CD14-positive monocyte (primary cell): ENCODE measurements at regions not wholly inside any gene's neighbourhood (a gene's known extent, or its start where the extent isn't known, plus 50 kb on each side); places are given as distances from the start of the nearest gene placed in this dataset.

Experiments
- DNase-seq, 3 donors: peaks; one replicate each; pipeline ENCODE4 v3.0.0-alpha.2; 2011 to 2022
- H2AFZ ChIP-seq: 2 replicates; pipeline ENCODE4 v1.6.0; 2012; ENCODE audit warnings: mild to moderate bottlenecking, low read depth, low read length, inconsistent platforms; ENCODE audit not compliant: insufficient read depth, poor library complexity, severe bottlenecking
- H3K27ac ChIP-seq, 2 donors: 1 replicate in 1 of 2; 2 replicates in 1 of 2; pipeline ENCODE4 v1.5.1; 2012 to 2013; ENCODE audit warnings: low read length in 2 of 2, control low read depth in 1 of 2, inconsistent platforms in 1 of 2, low read depth in 1 of 2, mild to moderate bottlenecking in 1 of 2
- H3K27me3 ChIP-seq, 2 donors: one replicate each; pipeline versions ENCODE4 v1.6.0 to v1.6.1; 2011 to 2013; ENCODE audit warnings: low read length in 2 of 2; ENCODE audit not compliant: control insufficient read depth in 2 of 2, insufficient read depth in 2 of 2
- H3K36me3 ChIP-seq, 2 donors: replicated peaks in 1 of 2; 1 replicate in 1 of 2; 2 replicates in 1 of 2; pipeline versions ENCODE4 v1.5.1 to v1.6.1; 2012 to 2013; ENCODE audit warnings: low read length in 2 of 2, control low read depth in 1 of 2, inconsistent platforms in 1 of 2, mild to moderate bottlenecking in 1 of 2; ENCODE audit not compliant: insufficient read depth in 2 of 2, control insufficient read depth in 1 of 2
- H3K4me1 ChIP-seq, 2 donors: 1 replicate in 1 of 2; 2 replicates in 1 of 2; pipeline versions ENCODE4 v1.5.1 to v1.6.1; 2012 to 2013; ENCODE audit warnings: low read length in 2 of 2, control low read depth in 1 of 2, inconsistent platforms in 1 of 2, mild to moderate bottlenecking in 1 of 2, moderate library complexity in 1 of 2; ENCODE audit not compliant: insufficient read depth in 2 of 2, control insufficient read depth in 1 of 2
- H3K4me2 ChIP-seq: replicated peaks from 2 replicates; pipeline ENCODE3; 2012; ENCODE audit warnings: low read length, moderate library complexity, mild to moderate bottlenecking; ENCODE audit not compliant: poor library complexity, severe bottlenecking; ENCODE audit errors: extremely low read depth
- H3K4me3 ChIP-seq, 3 experiments: fragments of 200-600 bp in 1 of 3; sonication (generic) in 1 of 3; replicated peaks in 1 of 3; 1 replicate in 2 of 3; 2 replicates in 1 of 3; pipeline ENCODE4 v1.5.1; 2011 to 2013; ENCODE audit warnings: low read length in 3 of 3, mild to moderate bottlenecking in 3 of 3, control low read depth in 2 of 3, low read depth in 2 of 3, inconsistent platforms in 1 of 3, moderate library complexity in 1 of 3
- H3K79me2 ChIP-seq: 2 replicates; pipeline ENCODE4 v1.6.0; 2012; ENCODE audit warnings: mild to moderate bottlenecking, control low read depth, inconsistent platforms, low read length, moderate library complexity; ENCODE audit not compliant: insufficient read depth
- H3K9ac ChIP-seq: 2 replicates; pipeline ENCODE4 v1.6.0; 2017; ENCODE audit warnings: low read length, mild to moderate bottlenecking; ENCODE audit not compliant: insufficient read depth, poor library complexity, severe bottlenecking
- H3K9me3 ChIP-seq, 2 donors: replicated peaks in 1 of 2; 1 replicate in 1 of 2; 2 replicates in 1 of 2; pipeline versions ENCODE4 v1.5.1 to v1.6.1; 2012 to 2013; ENCODE audit warnings: low read length in 2 of 2, control low read depth in 1 of 2; ENCODE audit not compliant: control insufficient read depth in 1 of 2, insufficient read depth in 1 of 2
- H4K20me1 ChIP-seq: 2 replicates; pipeline ENCODE4 v1.6.0; 2012; ENCODE audit warnings: mild to moderate bottlenecking, low read length, control low read depth, moderate library complexity; ENCODE audit not compliant: insufficient read depth
- H3K27ac Mint-ChIP-seq, 7 donors: one replicate each; pipeline ENCODE4 v1.8.0; 2020; ENCODE audit warnings: mild to moderate bottlenecking in 7 of 7, mixed read lengths in 7 of 7, moderate library complexity in 6 of 7, inconsistent platforms in 2 of 7
- H3K27me3 Mint-ChIP-seq, 3 donors: one replicate each; pipeline ENCODE4 v1.8.0; 2021 to 2022; ENCODE audit warnings: low read depth in 3 of 3, mild to moderate bottlenecking in 3 of 3, mixed read lengths in 3 of 3, moderate library complexity in 3 of 3, inconsistent platforms in 1 of 3
- H3K36me3 Mint-ChIP-seq, 2 donors: one replicate each; pipeline ENCODE4 v1.8.0; 2020; ENCODE audit warnings: mixed read lengths in 2 of 2, inconsistent platforms in 1 of 2, mild to moderate bottlenecking in 1 of 2
- H3K4me1 Mint-ChIP-seq: one replicate; pipeline ENCODE4 v1.8.0; 2020; ENCODE audit warnings: mild to moderate bottlenecking, mixed read lengths
- H3K4me3 Mint-ChIP-seq, 2 donors: one replicate each; pipeline ENCODE4 v1.8.0; 2020; ENCODE audit warnings: mild to moderate bottlenecking in 2 of 2, mixed read lengths in 2 of 2, moderate library complexity in 1 of 2
- H3K9me3 Mint-ChIP-seq, 7 donors: one replicate each; pipeline ENCODE4 v1.8.0; 2020 to 2022; ENCODE audit warnings: mixed read lengths in 7 of 7, mild to moderate bottlenecking in 6 of 7, moderate library complexity in 6 of 7, inconsistent platforms in 2 of 7
- CTCF ChIP-seq: fragments of 200-600 bp; IDR thresholded peaks from one replicate; pipeline ENCODE4 v1.8.0; 2022; ENCODE audit warnings: antibody characterized with exemption, mild to moderate bottlenecking
- WGBS: methylation state at CpG from one replicate; pipeline ENCODE4 v1.1.5; 2013; ENCODE audit warnings: missing lambda C conversion rate; ENCODE audit not compliant: insufficient coverage; 5-methylcytosine and 5-hydroxymethylcytosine counted together
- intact Hi-C, 2 donors: fragments of 100-400 bp; cut with micrococcal nuclease; formaldehyde crosslinking; loops; one replicate each; pipeline versions ENCODE4 v1.15.0 to v1.15.1; 2023

- no peaks in the 10 kb centered on the region for H3K9me3 ChIP-seq
- no peak overlapping the region for H3K4me3 ChIP-seq
- TF ChIP-seq CTCF = no peak
- H3K9ac ChIP-seq = no peak overlapping the region
- no peaks in the 10 kb centered on the region for H3K79me2 ChIP-seq
- peaks cover 0 to 8% (median 0%) of the 10 kb centered on the region in 7 donors for H3K9me3 Mint-ChIP-seq
- H3K36me3 ChIP-seq = no peaks in the 10 kb centered on the region
- H3K4me2 ChIP-seq = no peak overlapping the region
- no peak overlapping the region for H3K27ac ChIP-seq
- no peaks in the 10 kb centered on the region for H4K20me1 ChIP-seq
- WGBS = 92% methylated on average over 3 of the region's 4 CpGs
- H3K27me3 ChIP-seq = no peaks in the 10 kb centered on the region
- H3K4me3 Mint-ChIP-seq = no peak overlapping the region
- H2AFZ ChIP-seq = no peak overlapping the region
- DNase-seq = no peak
- no peak overlapping the region for H3K27ac Mint-ChIP-seq
- H3K4me1 ChIP-seq = peaks cover 16 to 32% of the 10 kb centered on the region in 2 donors
- H3K27me3 Mint-ChIP-seq = peaks cover 0 to 6% (median 5%) of the 10 kb centered on the region in 3 donors
- no peaks in the 10 kb centered on the region for H3K36me3 Mint-ChIP-seq
- peaks cover 36% of the 10 kb centered on the region for H3K4me1 Mint-ChIP-seq
- intact Hi-C loops = no loop called here
These were observed 208.6 kb upstream of the HAAO start for GRCh38 chr2:43001055-43001378.

GRCh38 chr2:43000242-43001054, 208.1 kb upstream of the HAAO start:
- Histone ChIP-seq H3K79me2 (no peaks in the 10 kb centered on the region), H3K9me3 (no peaks in the 10 kb centered on the region), H3K4me2 (no peak overlapping the region), H3K27ac (no peak overlapping the region), H4K20me1 (no peaks in the 10 kb centered on the region), H2AFZ (no peak overlapping the region), H3K27me3 (no peaks in the 10 kb centered on the region), H3K9ac (no peak overlapping the region), H3K4me1 (peaks cover 10 to 26% of the 10 kb centered on the region in 2 donors), H3K4me3 (no peak overlapping the region), H3K36me3 (no peaks in the 10 kb centered on the region)
- peaks cover 31% of the 10 kb centered on the region for H3K4me1 Mint-ChIP-seq
- 95% methylated on average over 20 of the region's 25 CpGs for WGBS
- peaks cover 0 to 8% (median 3%) of the 10 kb centered on the region in 7 donors for H3K9me3 Mint-ChIP-seq
- intact Hi-C loops = no loop called here
- H3K36me3 Mint-ChIP-seq = peaks cover 0 to 3% of the 10 kb centered on the region in 2 donors
- no peak overlapping the region for H3K4me3 Mint-ChIP-seq
- no peak for TF ChIP-seq CTCF
- peaks cover 0 to 6% (median 2%) of the 10 kb centered on the region in 3 donors for H3K27me3 Mint-ChIP-seq
- no peak for DNase-seq
- H3K27ac Mint-ChIP-seq = no peak overlapping the region
